ENCODE measurements at regions not wholly inside any gene's neighbourhood (a gene's known extent, or its start where the extent isn't known, plus 50 kb on each side); places are given as distances from the start of the nearest gene placed in this dataset.

DNA sequence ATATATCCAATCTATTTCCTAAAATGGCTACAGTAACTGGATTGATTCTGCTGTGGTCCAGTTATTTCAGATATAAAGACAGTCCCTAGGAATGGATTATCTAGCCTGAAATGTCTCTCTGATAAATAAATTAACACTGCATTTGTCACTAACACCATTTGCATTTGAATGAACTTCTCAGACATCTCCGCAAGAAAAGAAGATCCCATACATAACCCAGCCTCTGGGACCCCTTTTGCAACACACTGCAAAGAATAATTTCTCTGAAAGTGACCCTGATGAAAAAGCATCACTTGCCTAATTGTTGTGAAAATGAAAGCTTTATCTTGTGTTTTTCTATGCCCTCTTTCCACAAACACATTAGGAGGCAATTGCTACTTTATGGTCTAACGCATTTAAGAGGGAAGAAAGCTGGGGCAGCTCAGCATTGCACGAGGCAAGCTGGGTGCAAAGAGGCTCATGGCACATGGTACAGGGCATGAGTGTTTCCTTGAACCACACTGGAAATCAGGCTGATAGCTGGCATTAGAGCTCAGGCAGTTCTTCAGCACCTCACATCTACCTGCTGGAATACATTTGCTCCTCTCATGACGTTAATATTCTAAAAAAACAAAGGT is 379.9 kb downstream of the IRS2 start:
- Histone ChIP-seq H2BK5ac (ENCODE audit: low read depth, low read length, poor library complexity, severe bottlenecking) (no peak overlapping the region), H4K20me1 (ENCODE audit: insufficient read depth, low read length) (no peaks in the 10 kb centered on the region), H4K5ac (ENCODE audit: low read depth, low read length) (no peak overlapping the region), H3K79me1 (ENCODE audit: low read depth in 1 of 2, low read length in 2 of 2) (no peaks in the 10 kb centered on the region), H3K9me1 (ENCODE audit: insufficient read depth, low read length) (no peaks in the 10 kb centered on the region), H3K14ac (replicated peaks; ENCODE audit: low read depth, low read length) (no peak overlapping the region), H3K4me1 (ENCODE audit: control insufficient read depth, insufficient read depth, low read length) (no peaks in the 10 kb centered on the region), H4K8ac (ENCODE audit: low read depth in 2 of 2, low read length in 2 of 2) (no peak overlapping the region), H3K4ac (ENCODE audit: low read depth, low read length) (no peak overlapping the region), H3K9ac (ENCODE audit: low read depth, low read length) (no peak overlapping the region), H2AK5ac (ENCODE audit: low read depth, low read length) (no peak overlapping the region), H2BK15ac (ENCODE audit: low read depth, low read length) (no peak overlapping the region), H3K23ac (ENCODE audit: low read depth, low read length) (no peak overlapping the region), H3K4me2 (ENCODE audit: low read depth, low read length) (no peak overlapping the region), H2BK20ac (ENCODE audit: low read depth, low read length) (no peak overlapping the region), H4K91ac (ENCODE audit: insufficient read depth, low read depth, low read length) (no peak overlapping the region), H3K27ac (ENCODE audit: insufficient read depth, low read length) (no peak overlapping the region), H2AK9ac (replicated peaks; ENCODE audit: low read depth, low read length, poor library complexity) (no peak overlapping the region), H2BK120ac (ENCODE audit: low read depth, low read length) (no peak overlapping the region), H3K36me3 (ENCODE audit: control insufficient read depth, insufficient read depth, low read length) (no peaks in the 10 kb centered on the region), H3K9me3 (ENCODE audit: control insufficient read depth, insufficient read depth, low read length) (no peaks in the 10 kb centered on the region; the same call in 1 of the 2 replicates), H3K56ac (ENCODE audit: extremely low read depth, insufficient read depth, low read length) (no peak overlapping the region), H3K4me3 (ENCODE audit: insufficient read depth, low read depth, low read length) (no peak overlapping the region), H2AFZ (replicated peaks; ENCODE audit: low read length, poor library complexity) (no peak overlapping the region), H3K27me3 (ENCODE audit: control insufficient read depth, insufficient read depth, low read length) (peaks cover 2% of the 10 kb centered on the region), H3K18ac (ENCODE audit: low read depth, low read length) (no peak overlapping the region)
- dilution Hi-C loops (cut with HindIII; ENCODE audit: low sequenced_read_pairs, unreplicated experiment), result no loop called here
- intact Hi-C loops (cut with micrococcal nuclease), result no loop called here
- no TSS peak for BruUV-seq (replicated peaks)
- POLR2A ChIA-PET (ENCODE audit: unreplicated experiment), result no interaction called here
- TF ChIP-seq, protein P1, sequence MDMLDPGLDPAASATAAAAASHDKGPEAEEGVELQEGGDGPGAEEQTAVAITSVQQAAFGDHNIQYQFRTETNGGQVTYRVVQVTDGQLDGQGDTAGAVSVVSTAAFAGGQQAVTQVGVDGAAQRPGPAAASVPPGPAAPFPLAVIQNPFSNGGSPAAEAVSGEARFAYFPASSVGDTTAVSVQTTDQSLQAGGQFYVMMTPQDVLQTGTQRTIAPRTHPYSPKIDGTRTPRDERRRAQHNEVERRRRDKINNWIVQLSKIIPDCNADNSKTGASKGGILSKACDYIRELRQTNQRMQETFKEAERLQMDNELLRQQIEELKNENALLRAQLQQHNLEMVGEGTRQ (IDR thresholded peaks at IDR 0.05; ENCODE audit: low read depth, low read length), result no peak
- TF ChIP-seq RAD21 (IDR thresholded peaks at IDR 0.05; ENCODE audit: low read length), result no peak
- TF ChIP-seq, protein P2, sequence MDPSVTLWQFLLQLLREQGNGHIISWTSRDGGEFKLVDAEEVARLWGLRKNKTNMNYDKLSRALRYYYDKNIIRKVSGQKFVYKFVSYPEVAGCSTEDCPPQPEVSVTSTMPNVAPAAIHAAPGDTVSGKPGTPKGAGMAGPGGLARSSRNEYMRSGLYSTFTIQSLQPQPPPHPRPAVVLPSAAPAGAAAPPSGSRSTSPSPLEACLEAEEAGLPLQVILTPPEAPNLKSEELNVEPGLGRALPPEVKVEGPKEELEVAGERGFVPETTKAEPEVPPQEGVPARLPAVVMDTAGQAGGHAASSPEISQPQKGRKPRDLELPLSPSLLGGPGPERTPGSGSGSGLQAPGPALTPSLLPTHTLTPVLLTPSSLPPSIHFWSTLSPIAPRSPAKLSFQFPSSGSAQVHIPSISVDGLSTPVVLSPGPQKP (IDR thresholded peaks at IDR 0.05; ENCODE audit: borderline replicate concordance, low read depth, low read length), result no peak
- no peak for TF ChIP-seq MAFK (IDR thresholded peaks at IDR 0.05; ENCODE audit: low read depth, low read length)
- no peak for TF ChIP-seq SMC3 (IDR thresholded peaks at IDR 0.05; ENCODE audit: low read depth, low read length)
- no peak for TF ChIP-seq MAZ (IDR thresholded peaks at IDR 0.05; ENCODE audit: borderline replicate concordance, low read depth, low read length)
- TF ChIP-seq RCOR1 (IDR thresholded peaks at IDR 0.05; ENCODE audit: insufficient replicate concordance, low read length), result no peak
- TF ChIP-seq, protein P3, sequence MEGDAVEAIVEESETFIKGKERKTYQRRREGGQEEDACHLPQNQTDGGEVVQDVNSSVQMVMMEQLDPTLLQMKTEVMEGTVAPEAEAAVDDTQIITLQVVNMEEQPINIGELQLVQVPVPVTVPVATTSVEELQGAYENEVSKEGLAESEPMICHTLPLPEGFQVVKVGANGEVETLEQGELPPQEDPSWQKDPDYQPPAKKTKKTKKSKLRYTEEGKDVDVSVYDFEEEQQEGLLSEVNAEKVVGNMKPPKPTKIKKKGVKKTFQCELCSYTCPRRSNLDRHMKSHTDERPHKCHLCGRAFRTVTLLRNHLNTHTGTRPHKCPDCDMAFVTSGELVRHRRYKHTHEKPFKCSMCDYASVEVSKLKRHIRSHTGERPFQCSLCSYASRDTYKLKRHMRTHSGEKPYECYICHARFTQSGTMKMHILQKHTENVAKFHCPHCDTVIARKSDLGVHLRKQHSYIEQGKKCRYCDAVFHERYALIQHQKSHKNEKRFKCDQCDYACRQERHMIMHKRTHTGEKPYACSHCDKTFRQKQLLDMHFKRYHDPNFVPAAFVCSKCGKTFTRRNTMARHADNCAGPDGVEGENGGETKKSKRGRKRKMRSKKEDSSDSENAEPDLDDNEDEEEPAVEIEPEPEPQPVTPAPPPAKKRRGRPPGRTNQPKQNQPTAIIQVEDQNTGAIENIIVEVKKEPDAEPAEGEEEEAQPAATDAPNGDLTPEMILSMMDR (conservative IDR thresholded peaks at IDR 0.05; ENCODE audit: low read depth, low read length), result no peak
- no peak for TF ChIP-seq NFE2L2 (IDR thresholded peaks at IDR 0.05; ENCODE audit: low read depth, low read length)
- TF ChIP-seq BHLHE40 (IDR thresholded peaks at IDR 0.05; ENCODE audit: low read depth, low read length), result no peak
- no peak for TF ChIP-seq CHD1 (IDR thresholded peaks at IDR 0.05; ENCODE audit: low read depth, low read length)
- TF ChIP-seq MXI1 (IDR thresholded peaks at IDR 0.05; ENCODE audit: borderline replicate concordance, low read depth, low read length), result no peak
- TF ChIP-seq RFX5 (IDR thresholded peaks at IDR 0.05; ENCODE audit: low read depth, low read length), result no peak
- TF ChIP-seq POLR2A (IDR thresholded peaks at IDR 0.05; ENCODE audit: low read depth, low read length), result no peak
- in situ Hi-C loops (cut with MboI; ENCODE audit: low sequenced_read_pairs), result no loop called here
- CTCF ChIA-PET, result no interaction called here
- WGBS, 2 experiments (ENCODE audit: extremely low coverage in 2 of 2, insufficient read length in 1 of 2), result no CpG with 5 or more reads among the region's 4 CpGs
- no peak for DNase-seq
- ATAC-seq (ENCODE audit: low read depth), result no peak

Data from IMR-90 (cell line).